ES-I3 (cell line): ENCODE measurements at regions not wholly inside any gene's neighbourhood (a gene's known extent, or its start where the extent isn't known, plus 50 kb on each side); places are given as distances from the start of the nearest gene placed in this dataset.

Source experiments
- H3K36me3 ChIP-seq: 2 replicates; pipeline ENCODE4 v1.6.1; 2013; ENCODE audit warnings: mild to moderate bottlenecking, low read length, control low read depth, moderate library complexity; ENCODE audit not compliant: insufficient read depth
- H3K4me1 ChIP-seq: 2 replicates; pipeline ENCODE4 v1.6.1; 2013; ENCODE audit warnings: mild to moderate bottlenecking, control low read depth, low read length; ENCODE audit not compliant: insufficient read depth
- H3K9ac ChIP-seq: 2 replicates; pipeline ENCODE4 v1.6.1; 2013; ENCODE audit warnings: low read depth, mild to moderate bottlenecking, low read length, moderate library complexity
- H3K9me3 ChIP-seq: 2 replicates; pipeline ENCODE4 v1.6.1; 2013; ENCODE audit warnings: mild to moderate bottlenecking, low read length, moderate library complexity; ENCODE audit not compliant: control insufficient read depth, insufficient read depth

DNA sequence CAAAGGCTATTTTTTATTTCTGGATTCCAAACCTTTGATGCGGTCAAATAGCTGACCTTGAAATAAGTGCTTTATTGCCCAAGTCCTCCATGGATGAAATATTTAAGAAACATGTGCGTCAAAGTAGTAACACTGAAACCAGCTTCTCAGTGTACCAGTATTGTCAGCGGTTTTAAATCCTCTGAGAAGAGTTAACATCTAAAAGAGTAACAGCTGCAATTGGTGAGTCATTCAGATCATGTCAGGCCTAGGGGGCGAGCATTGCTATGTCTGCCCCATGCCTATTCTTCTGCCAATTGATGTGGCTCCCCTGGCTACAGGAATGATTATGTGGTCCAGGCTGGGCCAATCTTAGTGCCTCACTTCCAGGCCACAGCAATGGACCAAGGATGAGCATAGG is 263.3 kb upstream of the SORL1-AS1 start:
- Histone ChIP-seq H3K36me3 (no peaks in the 10 kb centered on the region), H3K4me1 (no peaks in the 10 kb centered on the region), H3K9ac (no peak overlapping the region), H3K9me3 (no peaks in the 10 kb centered on the region)

DNA sequence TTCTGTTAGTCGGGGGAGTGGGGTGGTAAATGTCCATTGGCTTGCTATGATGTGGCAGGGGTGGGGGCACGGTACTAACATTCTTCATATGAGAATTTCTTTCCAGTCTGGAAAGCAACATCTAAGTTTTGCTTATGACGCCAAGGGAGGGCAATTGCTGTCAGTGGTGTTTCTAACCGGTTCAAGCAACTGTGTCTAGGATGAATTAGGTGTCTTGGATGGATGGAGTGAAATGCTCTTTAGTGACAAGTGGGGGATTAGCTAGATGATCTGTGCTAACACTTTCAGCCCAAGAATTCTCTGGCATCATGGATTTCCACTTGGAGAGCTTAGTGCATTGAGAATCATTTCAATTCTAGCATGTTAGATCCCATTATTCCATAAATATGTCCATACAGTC is 262.6 kb upstream of the SORL1-AS1 start:
- Histone ChIP-seq H3K36me3 (no peaks in the 10 kb centered on the region), H3K9ac (no peak overlapping the region), H3K4me1 (no peaks in the 10 kb centered on the region), H3K9me3 (no peaks in the 10 kb centered on the region)

DNA sequence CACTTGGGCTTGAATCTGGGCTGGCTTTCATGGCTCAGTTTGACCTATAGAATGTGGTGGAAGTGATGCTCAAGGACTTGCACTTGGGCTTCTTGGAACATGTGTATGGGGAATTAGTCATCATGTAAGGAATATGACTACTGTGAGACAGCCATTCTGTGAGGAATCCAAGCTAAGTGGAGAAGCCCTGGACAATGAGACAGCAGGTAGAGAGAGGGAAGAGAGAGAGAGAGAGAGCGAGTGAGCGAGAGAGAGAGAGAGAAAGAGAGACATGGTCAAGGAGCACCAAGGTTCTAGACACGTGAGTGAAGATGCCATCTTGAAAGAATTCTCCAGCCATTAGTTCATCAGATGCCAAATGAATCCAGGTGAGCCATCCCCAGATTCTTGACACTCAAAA is 261.6 kb upstream of the SORL1-AS1 start:
- Histone ChIP-seq H3K9me3 (no peaks in the 10 kb centered on the region), H3K9ac (no peak overlapping the region), H3K36me3 (no peaks in the 10 kb centered on the region), H3K4me1 (no peaks in the 10 kb centered on the region)

- Histone ChIP-seq H3K9ac (no peak overlapping the region), H3K9me3 (no peaks in the 10 kb centered on the region), H3K4me1 (no peaks in the 10 kb centered on the region), H3K36me3 (no peaks in the 10 kb centered on the region)
Measured at GRCh38 chr11:121711939-121712338, 259.2 kb upstream of the SORL1-AS1 start.

DNA sequence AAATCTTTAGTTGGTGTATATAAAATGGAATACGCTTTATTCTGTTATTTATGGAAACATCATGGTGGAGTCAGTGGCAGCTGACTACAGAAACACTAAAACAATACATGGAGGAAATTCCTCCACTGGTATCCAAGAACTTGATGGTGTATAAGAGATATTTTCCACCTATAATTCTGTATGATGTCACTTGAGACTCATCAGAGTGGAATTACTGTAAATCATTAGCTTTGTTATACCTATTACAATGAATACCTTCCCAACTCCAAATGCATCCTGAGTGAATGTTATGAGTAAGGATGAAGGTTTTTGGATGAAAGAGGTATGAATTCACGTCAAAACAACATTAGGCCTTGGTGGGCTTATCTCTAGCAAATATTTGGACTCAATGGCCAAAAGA is 258.5 kb upstream of the SORL1-AS1 start:
- Histone ChIP-seq H3K36me3 (no peaks in the 10 kb centered on the region), H3K9me3 (no peaks in the 10 kb centered on the region), H3K4me1 (no peaks in the 10 kb centered on the region), H3K9ac (no peak overlapping the region)

DNA sequence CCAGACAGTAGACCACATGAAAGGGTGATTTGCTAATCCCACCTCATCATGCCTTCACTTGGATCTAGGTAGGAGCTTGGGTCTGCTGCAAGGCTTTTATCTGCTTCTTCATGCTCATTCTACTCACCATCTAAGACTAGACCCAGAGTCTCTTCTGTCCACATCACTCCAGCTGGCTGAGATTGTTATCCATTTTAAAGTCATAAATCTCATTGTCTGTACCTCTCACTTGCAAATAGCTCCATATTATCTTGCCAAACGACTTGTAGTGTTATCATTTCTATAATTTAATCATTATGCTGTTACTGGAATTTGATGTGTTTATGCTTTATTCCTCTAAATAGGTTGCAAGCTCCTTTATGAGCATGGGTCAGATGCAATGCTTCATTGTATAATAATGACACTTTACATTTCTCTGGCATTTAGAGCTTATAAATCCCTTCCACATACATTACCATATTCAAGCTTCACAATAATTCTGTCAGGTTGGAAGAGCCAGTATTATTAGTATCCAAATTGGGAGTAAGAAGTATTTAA is 254.2 kb upstream of the SORL1-AS1 start:
- no peaks in the 10 kb centered on the region for H3K36me3 ChIP-seq
- H3K9ac ChIP-seq, result no peak overlapping the region
- no peaks in the 10 kb centered on the region; the same call in 1 of the 2 replicates for H3K9me3 ChIP-seq
- H3K4me1 ChIP-seq, result no peaks in the 10 kb centered on the region

DNA sequence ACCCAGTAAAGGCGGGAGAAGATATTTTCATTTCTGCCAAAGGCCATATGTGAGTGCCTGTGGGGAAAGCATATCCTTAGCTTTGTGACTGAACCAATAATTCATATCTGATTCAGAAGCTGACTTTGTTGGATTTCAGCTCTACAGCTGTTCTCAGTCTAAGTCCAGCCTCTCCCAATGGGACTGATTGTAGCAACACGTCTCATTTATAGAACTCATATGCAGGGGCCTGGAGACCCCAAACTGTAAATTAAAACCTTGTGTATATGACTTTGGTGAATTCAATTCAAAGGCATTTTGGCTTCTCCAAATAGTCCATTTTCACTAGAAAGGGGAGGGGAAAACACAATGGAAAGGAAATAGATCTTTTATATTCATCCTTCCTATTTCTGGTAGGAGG is 250.4 kb upstream of the SORL1-AS1 start:
- H3K36me3 ChIP-seq, result no peaks in the 10 kb centered on the region
- peaks cover 6% of the 10 kb centered on the region; the same call in 1 of the 2 replicates for H3K4me1 ChIP-seq
- H3K9me3 ChIP-seq, result no peaks in the 10 kb centered on the region; the same call in 1 of the 2 replicates
- no peak overlapping the region for H3K9ac ChIP-seq

GRCh38 chr11:121700968-121701367 is 248.2 kb upstream of the SORL1-AS1 start:
- no peak overlapping the region for H3K9ac ChIP-seq
- no peaks in the 10 kb centered on the region; the same call in 1 of the 2 replicates for H3K9me3 ChIP-seq

GRCh38 chr11:121699801-121700200 is 247.0 kb upstream of the SORL1-AS1 start:
- peaks cover 15% of the 10 kb centered on the region; the same call in 1 of the 2 replicates for H3K4me1 ChIP-seq
- H3K9ac ChIP-seq, result no peak overlapping the region
- H3K36me3 ChIP-seq, result no peaks in the 10 kb centered on the region
- H3K9me3 ChIP-seq, result no peaks in the 10 kb centered on the region

More at GRCh38 chr11:121700968-121701367, 248.2 kb upstream of the SORL1-AS1 start:
- Histone ChIP-seq H3K4me1 (peaks cover 12% of the 10 kb centered on the region; the same call in 1 of the 2 replicates), H3K36me3 (no peaks in the 10 kb centered on the region)

- no peak overlapping the region for H3K9ac ChIP-seq
- H3K36me3 ChIP-seq, result no peaks in the 10 kb centered on the region
- peaks cover 15% of the 10 kb centered on the region; the same call in 1 of the 2 replicates for H3K4me1 ChIP-seq
- no peaks in the 10 kb centered on the region for H3K9me3 ChIP-seq
Measured at GRCh38 chr11:121696931-121697670, 244.3 kb upstream of the SORL1-AS1 start.

DNA sequence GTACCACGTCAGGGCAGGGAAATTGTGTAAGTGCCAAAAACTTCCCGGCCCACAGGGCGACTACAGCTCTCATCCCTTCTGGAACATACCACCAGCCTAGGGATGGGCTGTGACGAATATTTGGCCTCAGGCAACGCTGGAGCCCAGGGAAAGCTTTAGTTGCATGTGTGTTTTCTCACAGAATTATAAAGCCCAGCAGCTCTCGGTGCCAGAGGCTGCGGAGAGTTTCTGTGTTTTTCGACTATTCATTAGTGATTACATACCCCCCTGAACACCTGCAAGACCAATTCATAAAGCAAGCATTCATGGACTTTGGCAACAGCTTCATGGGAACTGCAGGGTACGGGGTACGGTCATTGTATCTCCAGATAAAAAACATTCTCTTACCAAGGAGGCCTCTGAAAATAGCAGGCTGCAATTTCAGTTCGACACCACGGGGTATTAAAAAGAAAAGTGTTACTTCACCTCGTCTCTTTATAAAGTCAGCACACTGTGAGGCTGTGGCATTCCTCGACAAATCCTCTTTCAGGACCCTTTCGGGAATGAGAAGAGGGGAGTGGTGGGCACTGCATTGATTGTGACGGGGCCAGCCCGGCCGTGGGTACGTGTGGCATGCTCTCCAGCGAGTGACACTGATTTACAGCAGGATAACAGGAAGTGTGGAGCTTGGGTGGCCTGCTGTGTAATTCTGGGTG is 243.6 kb upstream of the SORL1-AS1 start:
- no peak overlapping the region for H3K9ac ChIP-seq
- no peaks in the 10 kb centered on the region for H3K9me3 ChIP-seq
- H3K36me3 ChIP-seq, result no peaks in the 10 kb centered on the region
- H3K4me1 ChIP-seq, result peaks cover 15% of the 10 kb centered on the region; the same call in 1 of the 2 replicates

DNA sequence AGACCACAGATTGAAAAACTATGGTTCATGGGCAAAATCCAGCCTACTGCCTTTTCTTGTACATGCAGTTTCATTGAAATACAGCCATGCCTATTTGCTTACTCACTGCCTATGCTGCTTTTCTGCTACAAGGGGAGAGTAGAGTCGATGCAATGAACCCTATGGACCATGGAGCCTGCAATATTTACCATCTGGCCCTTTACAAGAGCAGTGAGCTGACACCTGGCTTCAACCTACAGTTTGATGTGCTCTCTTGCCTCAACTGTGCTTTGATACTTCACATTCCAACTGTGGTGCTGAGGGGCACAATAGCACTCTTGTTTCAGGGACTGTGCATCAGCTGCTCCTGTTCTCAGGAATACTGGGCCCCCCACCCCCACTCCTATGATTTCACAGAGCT is 239.5 kb upstream of the SORL1-AS1 start:
- Histone ChIP-seq H3K4me1 (peaks cover 23% of the 10 kb centered on the region), H3K9ac (no peak overlapping the region), H3K36me3 (no peaks in the 10 kb centered on the region), H3K9me3 (no peaks in the 10 kb centered on the region)

GRCh38 chr11:121688860-121689614 is 236.3 kb upstream of the SORL1-AS1 start:
- H3K4me1 ChIP-seq, result peaks cover 15% of the 10 kb centered on the region
- H3K9me3 ChIP-seq, result no peaks in the 10 kb centered on the region
- H3K9ac ChIP-seq, result no peak overlapping the region
- no peaks in the 10 kb centered on the region for H3K36me3 ChIP-seq

GRCh38 chr11:121688055-121688491 is 235.3 kb upstream of the SORL1-AS1 start:
- no peak overlapping the region for H3K9ac ChIP-seq
- peaks cover 15% of the 10 kb centered on the region for H3K4me1 ChIP-seq
- no peaks in the 10 kb centered on the region for H3K36me3 ChIP-seq
- no peaks in the 10 kb centered on the region for H3K9me3 ChIP-seq
